Daoy (cell line): ENCODE measurements at regions not wholly inside any gene's neighbourhood (a gene's known extent, or its start where the extent isn't known, plus 50 kb on each side); places are given as distances from the start of the nearest gene placed in this dataset.

Source experiments
- DNase-seq: peaks from one replicate; pipeline ENCODE4 v3.0.0-alpha.2; 2015; ENCODE audit warnings: low read depth

DNA sequence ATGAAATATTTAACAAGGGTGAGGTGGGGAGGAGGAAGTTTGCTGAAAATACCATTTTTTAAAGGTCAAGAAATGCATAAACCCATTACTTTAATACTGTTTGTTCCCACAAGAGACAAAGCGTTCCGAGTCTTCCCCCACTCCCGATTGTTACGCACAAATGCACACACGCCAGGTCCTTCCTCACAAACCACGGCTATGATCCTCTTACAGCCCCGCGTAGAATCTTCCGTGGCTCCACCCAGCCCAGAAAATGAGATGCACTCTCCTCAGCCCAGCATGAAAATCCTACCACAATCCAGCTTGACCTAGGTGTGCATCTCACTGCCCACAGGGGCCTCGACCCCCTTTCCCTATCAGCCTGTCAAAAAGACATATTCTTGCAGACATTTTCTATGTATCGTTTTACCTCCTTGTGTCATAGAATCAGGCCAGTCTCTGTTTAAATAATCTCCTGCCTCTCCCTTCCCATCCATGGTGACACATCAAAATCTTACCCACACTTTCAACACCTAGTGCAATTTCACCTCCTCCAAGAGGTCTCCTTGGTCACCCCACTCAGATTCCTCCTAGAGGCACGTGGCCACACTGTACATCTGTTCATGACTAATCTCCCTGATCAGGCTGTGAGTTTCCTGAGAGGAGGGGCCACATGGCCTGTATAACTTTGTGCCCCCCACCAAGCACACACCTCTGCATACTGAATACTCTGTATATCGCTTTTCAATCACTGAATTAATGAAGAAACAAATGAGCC, 491.0 kb upstream of the KLHL29 start:
- DNase-seq, result no peak

DNA sequence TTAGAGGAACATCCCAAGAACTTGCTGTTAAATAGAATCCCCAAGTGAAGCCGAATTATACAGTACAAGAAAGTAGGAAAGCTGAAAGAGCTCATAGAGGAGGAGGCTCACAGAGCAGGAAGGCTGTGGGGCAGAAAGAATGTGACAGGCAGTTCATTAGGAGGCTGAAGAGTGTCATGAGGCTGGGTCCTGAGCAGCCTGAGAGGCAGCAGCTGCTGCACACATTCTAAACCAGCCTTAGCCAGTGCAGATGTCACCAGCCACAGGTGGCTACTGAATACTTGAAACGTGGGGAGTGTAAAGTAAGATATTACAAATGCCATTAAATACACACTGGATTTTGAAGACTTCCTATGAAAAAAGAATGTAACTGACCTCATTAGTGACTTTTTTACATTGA, 490.2 kb upstream of the KLHL29 start:
- no peak for DNase-seq

DNA sequence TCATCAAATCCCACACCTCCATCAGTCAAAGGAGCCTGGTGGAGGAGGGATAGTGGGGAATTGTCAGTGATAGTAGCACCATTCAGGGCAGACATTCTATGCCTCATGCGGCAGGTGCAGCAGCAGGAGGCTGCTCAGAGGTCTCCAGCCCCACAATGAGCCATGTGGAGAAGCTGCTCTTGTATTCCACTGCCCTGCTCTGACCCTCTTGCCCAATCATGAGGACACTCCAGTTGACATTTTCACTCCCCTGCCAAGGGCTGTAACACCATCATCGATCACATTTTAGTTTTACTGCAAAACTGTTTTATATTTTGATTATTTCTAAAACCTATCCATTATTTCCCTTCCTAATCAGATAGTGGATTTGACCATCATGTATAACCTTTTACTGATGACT, 487.6 kb upstream of the KLHL29 start:
- no peak for DNase-seq

DNA sequence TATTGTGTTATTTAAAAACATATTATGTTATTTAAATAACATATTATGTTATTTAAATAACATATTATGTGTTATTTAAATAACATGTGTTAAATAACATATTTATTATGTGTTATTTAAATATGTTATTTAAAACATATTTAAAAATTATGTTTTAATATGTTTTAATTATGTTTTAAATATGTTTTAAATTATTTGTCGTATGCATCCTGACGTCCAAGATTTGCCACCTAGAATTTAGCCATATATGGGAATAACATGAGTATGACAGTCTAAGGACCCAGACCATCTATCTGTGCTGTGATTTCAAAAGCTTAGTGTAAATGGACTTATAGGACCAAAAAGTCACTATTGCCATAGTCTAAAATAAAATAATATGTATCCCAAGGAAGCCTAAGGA, 484.3 kb upstream of the KLHL29 start:
- DNase-seq, result no peak

DNA sequence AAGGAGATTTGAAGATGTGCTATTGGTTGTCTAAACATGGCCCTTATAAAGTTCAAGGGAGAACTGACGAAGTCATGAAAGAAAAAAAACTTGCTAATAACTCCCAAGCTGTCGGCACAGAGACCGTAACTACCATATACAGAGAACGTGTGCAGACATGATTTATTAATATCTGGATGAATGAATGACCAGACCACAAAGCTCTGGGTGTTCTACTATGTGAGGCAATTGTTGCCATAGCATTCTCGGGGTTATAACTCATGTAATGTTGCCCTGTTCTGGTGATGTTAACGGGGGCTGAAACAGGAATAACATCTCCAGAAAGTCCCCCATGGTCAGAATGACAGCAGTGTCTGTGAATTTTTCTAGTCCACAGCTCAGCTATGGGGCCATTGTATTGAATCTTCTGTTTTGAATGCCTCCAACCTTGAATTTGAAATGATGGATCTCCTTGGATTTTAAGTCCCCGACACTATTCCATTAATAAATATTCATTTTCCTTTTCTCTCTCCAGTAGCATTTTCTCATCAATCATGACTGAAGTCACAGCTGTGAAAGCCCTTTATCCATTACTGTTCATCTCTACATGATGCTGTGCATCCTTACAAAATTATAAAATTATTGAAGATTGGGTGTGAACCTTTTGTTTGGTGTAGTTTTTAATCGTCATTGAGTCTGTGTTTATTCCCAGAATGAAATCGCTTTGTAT, 483.4 kb upstream of the KLHL29 start:
- DNase-seq, result no peak

DNA sequence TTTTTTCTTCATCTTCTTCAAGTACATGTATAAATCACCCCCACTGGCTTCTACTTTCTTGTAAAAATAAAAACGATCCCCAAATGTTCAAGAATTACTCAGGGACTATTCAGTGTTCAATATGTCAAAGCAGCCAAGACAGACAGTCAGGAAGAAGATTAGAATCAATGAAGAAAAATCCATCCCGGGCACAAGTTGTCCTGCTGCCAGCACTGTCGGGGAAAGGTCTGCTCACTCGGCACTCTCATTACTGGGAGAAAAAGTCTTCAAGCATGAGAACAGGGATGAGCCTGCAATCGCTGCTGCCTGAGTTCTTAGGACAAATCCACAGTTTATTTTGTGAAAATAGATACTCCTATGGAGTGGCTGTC, 482.8 kb upstream of the KLHL29 start:
- DNase-seq, result no peak

DNA sequence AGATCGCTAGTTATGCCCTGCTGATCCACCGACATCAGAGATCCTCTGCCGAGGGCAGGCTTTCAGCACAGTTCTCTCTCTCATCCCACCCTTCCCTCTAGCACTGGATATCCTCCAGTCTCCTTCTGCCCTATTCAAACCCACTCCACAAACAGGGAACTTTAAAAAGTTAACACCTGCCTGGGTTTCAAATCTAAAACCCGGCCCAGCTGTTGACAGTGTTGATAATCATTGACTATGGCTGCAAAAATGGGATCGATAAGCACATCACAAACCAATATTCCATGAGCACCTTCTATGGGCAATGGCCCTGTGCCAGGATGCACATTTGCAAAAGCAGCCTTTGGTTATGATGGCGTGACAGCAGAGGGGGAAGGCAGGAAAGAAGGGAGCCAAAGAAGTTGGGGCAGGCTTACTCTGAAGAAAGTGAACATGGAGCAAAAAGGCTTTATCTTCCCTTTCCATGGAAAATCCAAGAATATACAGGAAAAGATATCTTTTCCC, 482.3 kb upstream of the KLHL29 start:
- no peak for DNase-seq

DNA sequence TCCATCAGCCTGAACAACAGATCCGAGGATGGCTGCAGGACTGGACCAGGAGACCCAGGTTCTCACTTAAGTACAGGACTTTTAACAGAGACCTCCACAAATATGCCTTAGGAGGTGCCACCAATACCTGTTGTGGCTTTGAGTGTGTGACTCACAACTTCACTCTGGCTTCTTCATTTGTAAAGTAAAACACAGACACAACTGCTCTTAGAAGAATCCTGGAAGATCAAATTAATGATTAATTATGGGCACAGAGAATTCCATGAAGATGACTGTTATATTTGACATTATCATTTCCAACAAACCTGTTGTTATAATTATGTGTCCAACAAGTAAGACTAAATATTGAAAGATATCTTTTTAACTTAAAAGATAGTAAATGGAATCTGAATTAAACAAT, 481.4 kb upstream of the KLHL29 start:
- DNase-seq, result no peak

DNA sequence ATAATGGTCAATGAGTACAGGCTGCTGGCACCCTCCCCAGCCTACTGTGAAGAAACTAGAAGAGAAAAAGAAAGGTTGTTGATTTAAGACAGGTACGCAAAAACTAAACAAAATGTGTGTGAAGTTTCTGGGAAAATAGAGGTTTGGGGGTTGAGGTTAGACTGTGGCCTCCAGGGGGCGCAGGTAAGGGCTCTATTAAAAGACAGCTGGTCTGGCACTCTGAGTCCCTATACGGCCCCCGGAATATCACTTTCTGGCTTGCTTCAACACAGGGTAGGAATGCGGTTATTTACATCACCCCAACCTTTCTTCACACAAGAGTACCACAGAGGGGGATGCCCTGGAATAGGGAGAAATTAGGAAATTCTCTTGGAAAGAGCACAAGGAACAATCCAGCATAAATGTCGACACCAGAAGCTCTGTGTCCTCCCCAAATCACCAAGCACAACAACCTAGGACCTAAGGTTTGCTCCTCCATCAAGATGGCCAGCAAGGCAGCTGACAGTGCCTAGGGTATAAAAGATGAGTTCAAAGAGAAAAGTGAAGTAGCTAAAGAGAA, 480.8 kb upstream of the KLHL29 start:
- DNase-seq, result no peak

DNA sequence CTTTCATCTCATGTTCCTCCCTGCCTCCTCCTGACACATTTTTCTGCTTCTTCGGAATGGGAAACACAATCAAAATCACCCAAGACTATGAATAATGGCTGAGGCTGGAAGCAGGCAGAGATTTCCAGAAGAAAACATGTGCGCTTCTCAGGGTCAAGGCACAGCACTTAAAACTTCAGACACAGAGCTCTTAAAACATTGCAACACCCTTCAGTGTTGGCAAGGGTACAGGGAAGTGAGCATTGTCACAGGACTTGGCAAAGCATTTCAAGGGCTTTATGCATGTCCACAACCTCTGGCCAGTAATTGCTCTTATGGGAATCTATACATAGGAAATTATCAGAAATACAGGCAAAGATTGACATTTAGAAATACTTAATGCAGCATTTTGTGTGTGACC, 477.6 kb upstream of the KLHL29 start:
- no peak for DNase-seq

DNA sequence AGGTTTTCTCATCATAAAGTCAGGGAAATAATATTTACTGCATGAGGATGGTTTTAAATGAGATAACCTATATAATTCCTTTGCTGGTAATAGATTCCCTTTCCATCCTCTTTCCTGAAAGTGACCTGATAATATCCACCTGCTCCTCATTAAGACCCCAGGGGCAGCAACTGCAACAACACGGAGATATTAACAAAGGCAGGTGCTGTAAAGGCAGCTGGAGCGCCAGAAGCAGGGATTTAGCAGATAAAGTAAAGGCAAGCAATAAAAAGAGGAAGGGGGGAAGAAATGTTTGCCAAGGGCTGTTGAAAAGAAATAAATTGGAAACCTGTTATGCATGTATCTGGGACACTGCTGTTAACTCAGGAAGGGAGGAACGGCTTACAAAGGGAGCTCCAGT, 472.6 kb upstream of the KLHL29 start:
- DNase-seq, result no peak

DNA sequence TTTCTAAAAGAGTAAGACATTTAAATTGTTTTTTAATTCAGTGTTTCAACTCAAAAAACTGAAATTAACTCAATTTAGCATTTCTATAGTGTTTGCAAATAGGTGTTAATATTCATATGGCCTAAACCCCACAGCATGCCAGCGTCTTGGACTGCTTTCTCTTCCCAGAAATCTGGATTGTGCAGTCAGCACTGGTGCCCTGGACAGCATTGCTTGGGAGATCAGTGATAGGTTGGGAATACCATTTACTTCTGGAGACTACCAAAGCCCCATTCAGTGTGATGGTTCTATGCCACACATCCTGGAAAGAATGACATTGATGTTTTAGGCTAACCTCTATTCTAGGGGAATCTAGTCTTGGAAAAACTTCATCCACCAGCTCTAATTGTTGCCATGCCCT, 455.0 kb upstream of the KLHL29 start:
- DNase-seq, result no peak

DNA sequence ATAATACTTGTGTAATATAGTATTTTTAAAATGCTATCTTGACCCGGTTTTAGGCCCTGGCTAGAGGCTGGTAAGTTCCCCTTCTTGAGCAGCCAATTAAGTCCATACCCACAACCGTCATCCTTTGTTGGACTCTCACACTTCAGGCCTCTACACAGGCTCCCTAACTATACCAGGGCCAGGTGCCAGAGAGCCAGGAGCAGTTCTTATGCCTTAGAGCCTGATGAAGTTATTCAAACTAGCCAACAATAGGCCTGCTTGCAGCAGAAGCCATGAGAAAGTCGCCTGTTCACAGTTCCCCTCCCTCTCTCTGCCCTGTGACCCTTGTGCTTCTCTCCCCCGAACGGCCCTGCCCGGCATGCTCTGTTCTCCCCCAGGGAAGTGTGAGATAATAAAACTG, 454.2 kb upstream of the KLHL29 start:
- DNase-seq, result no peak

DNA sequence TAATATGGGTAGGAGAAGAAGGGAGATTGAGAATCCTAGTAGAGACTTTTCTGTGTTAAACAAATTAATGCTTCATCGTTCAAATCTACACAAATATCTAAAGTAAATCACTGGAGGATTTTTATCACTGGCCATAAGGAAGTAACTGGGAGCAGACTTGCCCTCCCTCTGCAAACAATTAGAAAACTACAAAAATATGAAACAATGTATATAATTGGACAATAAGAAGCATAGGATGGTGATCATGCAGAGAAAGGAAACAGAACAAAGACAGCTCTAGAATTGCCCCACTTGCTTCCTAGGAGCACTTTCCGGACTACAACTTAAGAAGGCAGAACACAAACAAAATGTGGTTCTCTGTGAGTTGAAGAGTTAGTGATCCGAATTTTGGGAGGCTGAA, 452.7 kb upstream of the KLHL29 start:
- DNase-seq, result no peak

DNA sequence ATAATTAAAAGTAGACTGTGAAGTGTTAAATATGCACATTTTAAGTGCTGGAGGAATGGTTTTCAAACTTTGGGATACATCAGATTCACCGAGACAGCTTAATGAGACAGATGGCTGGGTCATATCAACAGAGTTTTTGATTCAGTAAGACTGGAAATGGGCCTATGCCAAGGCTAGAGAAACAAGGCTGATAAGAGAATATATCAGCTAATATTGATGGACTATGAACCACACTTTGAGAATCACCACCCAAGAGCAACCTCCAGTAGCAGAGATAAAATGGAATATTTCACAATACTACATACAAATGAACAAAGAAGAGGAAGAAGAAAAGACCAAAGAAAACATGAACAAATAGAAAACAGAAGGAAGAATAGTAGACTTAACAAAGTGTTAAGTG, 450.2 kb upstream of the KLHL29 start:
- no peak for DNase-seq

DNA sequence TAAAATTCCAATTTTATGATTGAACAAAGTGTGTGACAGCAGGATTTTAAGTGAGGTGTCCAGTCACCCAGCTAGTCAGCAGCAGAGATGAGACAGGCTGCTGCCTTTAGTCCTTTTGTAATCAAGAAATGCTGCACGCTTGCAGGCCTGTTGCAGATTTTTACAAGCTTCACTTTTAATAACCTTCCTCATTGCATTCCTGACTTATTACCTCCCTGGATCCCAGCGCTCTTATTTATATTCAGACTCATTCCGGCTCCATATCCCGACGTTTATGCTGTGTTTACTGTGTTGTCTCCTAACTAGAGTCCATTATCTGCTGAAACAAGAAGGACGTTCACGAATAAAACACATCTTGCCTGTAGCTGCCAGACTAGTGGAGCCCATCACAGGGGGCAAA, 442.5 kb upstream of the KLHL29 start:
- no peak for DNase-seq

DNA sequence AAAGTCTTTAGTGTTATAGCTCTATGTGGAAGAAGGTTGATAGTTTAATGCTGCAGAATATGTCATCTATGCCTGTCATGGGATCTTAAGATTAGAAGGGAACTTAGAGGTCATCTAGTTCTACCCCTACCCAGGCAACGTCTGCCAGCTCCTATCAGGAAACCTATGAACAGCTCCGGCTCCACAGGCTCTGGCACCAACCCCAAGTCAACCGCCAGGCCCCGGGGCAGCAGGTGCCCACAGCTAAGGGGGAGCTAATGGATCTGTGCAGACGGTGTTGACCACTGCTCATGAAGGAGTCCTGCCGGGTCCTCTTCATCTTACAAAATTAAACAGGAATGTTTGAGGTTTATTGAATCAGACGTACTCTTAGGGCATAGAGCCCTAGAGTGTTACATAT, 440.8 kb upstream of the KLHL29 start:
- no peak for DNase-seq

DNA sequence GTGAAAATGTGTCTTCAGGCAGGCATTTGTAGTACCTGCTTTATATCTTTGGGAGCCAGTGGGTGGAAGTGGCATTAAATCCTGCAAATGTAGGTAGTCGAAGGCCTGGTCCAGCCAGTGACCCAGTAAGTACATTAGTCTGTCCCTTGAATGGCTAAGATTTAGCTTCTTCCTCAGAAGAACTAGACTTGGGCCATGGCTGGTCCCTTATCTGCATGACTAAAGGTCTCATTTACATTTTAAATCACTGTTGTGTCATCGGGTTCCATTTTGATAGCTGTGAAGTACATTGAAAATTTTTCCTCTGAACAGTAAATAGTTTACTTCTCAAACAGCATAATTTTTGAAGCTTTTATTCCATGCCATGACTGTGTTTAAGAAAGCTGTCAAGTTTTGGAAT, 438.4 kb upstream of the KLHL29 start:
- no peak for DNase-seq

DNA sequence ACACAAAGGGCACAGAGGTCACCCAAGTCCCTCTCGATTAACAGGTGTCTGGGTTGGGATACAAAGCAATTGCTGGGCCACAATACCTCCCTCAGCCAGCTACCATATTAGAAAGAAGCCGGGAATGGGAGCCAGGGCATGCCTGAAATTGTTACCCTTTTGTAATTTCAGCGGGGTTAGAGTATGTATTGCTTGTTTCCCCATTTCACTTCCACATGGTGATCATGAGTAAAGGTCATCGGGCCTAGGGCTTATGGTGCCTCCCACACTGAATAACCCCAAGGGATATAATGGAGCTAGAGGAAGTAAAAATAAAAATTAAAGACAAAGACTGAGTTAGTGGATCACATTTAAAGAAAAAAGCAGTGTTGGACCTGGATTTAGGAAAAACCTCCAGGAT, 437.2 kb upstream of the KLHL29 start:
- DNase-seq, result no peak

DNA sequence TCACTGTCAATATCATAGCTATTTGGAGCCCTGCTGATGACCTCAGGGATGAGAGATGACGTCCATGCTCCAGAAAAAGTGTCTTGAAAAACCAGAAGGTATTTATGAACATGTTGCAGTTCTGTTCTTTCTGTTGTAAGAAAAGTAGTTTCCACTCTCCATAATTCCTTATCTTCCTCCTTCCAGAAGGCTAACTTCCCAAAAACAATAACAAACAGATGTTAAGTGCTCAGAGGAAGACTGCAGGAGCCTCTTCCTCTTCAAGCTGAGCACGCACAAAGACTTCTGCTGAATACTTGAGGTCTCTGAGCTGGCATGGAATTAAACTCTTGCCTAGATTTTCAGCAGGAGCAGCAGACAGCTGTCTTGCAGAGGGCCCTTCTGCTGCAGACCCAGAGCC, 434.5 kb upstream of the KLHL29 start:
- DNase-seq, result no peak

DNA sequence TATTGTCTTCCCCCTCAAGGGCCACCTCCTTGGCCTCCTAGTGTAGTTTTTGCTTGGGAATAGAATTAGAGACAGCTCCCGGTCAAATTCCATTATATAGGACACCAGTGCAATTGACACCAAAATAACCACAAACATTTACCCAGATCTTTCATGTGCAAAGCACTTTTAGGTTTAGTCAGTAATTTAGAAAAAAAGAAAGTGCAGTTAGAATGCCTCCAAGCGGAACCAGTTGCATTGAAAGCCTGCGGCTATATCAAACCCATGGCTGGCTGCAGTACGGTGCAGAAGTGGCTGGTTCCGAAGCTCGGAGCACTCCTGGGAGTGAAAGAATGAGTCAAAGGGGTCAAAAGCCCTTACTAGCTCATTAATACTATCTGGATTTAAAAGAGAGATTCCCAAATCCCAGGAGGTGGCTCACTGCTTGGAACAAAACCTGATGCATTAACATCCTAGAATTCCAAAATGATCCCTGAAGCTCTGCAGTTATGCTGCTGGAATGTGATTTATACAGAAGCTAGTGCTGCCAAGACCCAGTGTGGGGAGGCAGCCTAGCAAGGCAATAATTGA, 432.2 kb upstream of the KLHL29 start:
- no peak for DNase-seq

DNA sequence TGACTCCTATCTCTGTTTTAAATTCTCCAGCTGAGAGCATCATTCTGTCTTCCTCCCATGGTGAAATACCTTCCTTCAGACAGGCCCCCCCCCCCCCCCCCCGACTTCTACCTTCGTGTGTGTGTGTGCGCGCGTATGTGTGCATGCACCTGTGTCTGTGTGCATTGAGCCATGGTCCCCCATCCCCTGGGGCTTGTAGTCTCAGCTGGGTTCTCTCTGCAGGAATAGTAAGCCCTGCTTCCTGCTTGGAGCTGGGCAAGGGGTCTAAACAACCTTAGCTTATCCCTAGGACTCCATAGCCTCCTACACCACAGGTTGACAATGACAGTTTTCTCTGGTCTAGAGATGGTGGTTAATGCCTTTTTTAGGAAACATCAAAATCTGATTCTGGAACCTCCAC, 427.5 kb upstream of the KLHL29 start:
- DNase-seq, result no peak

DNA sequence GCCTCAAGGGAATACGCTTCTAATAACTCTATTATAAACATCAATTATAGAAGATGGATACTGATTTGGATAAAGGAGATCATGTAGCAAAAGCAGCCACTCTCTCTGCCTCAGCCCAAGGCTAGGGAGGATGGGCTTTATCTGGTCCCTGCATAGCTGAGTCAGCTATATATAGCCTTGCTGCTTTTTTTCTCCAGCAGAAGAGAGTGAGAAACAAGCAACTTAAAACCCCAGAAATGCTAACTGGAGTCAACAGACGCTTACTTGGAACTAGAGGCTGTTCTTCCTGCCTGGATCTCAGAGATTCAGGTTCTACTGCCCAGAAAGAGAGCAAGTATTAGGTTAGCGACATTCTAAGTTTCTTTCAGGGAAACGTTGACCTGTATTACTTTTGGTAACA, 426.7 kb upstream of the KLHL29 start:
- no peak for DNase-seq
